ENCODE measurements at regions not wholly inside any gene's neighbourhood (a gene's known extent, or its start where the extent isn't known, plus 50 kb on each side); places are given as distances from the start of the nearest gene placed in this dataset.

DNA sequence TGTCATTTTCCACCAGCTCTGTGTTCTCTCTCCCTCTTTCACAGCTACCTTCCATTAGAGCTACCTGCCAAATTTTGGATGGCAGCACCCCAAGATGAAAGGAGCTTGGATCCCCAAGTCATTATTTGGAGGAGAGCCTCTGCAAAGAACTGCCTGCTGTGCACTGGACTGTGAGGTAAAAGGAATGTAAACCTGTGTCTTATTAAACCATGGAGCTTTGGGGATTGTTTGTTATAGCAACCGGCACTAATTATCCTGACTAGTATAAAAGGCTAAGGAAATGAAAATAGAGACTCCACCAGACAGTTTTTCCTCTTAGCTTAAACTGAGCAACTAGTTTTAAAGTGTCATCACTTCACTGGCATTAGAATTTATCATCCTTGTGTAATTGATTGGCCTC, 191.6 kb upstream of the DTNBP1 start:
- TF ChIP-seq, protein P1, sequence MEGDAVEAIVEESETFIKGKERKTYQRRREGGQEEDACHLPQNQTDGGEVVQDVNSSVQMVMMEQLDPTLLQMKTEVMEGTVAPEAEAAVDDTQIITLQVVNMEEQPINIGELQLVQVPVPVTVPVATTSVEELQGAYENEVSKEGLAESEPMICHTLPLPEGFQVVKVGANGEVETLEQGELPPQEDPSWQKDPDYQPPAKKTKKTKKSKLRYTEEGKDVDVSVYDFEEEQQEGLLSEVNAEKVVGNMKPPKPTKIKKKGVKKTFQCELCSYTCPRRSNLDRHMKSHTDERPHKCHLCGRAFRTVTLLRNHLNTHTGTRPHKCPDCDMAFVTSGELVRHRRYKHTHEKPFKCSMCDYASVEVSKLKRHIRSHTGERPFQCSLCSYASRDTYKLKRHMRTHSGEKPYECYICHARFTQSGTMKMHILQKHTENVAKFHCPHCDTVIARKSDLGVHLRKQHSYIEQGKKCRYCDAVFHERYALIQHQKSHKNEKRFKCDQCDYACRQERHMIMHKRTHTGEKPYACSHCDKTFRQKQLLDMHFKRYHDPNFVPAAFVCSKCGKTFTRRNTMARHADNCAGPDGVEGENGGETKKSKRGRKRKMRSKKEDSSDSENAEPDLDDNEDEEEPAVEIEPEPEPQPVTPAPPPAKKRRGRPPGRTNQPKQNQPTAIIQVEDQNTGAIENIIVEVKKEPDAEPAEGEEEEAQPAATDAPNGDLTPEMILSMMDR (IDR thresholded peaks at IDR 0.05), result no peak
- TF ChIP-seq POLR2A (IDR thresholded peaks at IDR 0.05), result no peak
- no peak for TF ChIP-seq POLR2AphosphoS5 (IDR thresholded peaks at IDR 0.05)

Measured in breast epithelium (tissue), 3 donors.